ENCODE measurements at regions not wholly inside any gene's neighbourhood (a gene's known extent, or its start where the extent isn't known, plus 50 kb on each side); places are given as distances from the start of the nearest gene placed in this dataset.

DNA sequence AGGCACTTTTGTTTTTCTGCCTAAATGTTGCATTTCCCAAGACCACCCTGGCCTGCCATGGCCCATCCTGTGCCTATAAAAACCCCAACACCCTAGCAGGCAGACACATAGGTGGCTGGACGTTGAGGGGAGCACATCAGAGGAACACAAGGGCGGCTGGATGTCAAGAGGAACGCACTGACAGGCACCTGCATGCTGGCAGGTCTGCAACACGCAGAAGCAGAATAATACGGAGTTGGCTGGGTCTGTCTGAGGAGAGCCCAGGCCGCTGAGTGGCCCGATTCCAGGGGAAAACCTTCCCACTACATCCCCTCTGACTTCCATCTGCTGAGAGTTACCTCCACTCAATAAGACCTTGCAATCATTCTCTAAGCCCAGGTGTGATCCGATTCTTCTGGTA, 765.6 kb downstream of the PLOD2 start:
- H3K36me3 Mint-ChIP-seq = no peaks in the 10 kb centered on the region
- no peaks in the 10 kb centered on the region for H3K27me3 Mint-ChIP-seq
- TF ChIP-seq, protein P1, sequence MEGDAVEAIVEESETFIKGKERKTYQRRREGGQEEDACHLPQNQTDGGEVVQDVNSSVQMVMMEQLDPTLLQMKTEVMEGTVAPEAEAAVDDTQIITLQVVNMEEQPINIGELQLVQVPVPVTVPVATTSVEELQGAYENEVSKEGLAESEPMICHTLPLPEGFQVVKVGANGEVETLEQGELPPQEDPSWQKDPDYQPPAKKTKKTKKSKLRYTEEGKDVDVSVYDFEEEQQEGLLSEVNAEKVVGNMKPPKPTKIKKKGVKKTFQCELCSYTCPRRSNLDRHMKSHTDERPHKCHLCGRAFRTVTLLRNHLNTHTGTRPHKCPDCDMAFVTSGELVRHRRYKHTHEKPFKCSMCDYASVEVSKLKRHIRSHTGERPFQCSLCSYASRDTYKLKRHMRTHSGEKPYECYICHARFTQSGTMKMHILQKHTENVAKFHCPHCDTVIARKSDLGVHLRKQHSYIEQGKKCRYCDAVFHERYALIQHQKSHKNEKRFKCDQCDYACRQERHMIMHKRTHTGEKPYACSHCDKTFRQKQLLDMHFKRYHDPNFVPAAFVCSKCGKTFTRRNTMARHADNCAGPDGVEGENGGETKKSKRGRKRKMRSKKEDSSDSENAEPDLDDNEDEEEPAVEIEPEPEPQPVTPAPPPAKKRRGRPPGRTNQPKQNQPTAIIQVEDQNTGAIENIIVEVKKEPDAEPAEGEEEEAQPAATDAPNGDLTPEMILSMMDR (conservative IDR thresholded peaks at IDR 0.05) = no peak
- no peak overlapping the region for H3K27ac Mint-ChIP-seq
- no peak for DNase-seq (ENCODE audit: extremely low spot score, unreplicated experiment)
- no peaks in the 10 kb centered on the region for H3K9me3 Mint-ChIP-seq
- no peaks in the 10 kb centered on the region for H3K4me1 Mint-ChIP-seq (ENCODE audit: unreplicated experiment)
- H3K4me3 Mint-ChIP-seq = no peak overlapping the region

DNA sequence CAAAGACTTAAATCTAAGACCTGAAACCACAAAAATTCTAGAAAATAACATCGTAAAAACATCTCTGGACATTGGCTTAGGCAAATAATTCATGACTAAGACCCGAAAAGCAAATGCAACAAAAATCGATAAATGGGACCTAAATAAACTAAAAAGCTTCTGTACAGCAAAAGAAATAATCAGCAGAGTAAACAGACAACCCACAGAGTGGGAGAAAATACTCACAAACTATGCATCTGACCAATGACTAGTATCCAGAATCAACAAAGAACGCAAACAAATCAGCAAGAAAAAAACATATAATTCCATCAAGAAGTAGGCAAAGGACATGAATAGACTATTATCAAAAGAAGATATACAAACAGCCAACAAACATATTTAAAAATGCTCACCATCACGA, 749.4 kb downstream of the PLOD2 start:
- Mint-ChIP-seq H3K4me3 (no peak overlapping the region), H3K27ac (no peak overlapping the region), H3K27me3 (no peaks in the 10 kb centered on the region), H3K4me1 (ENCODE audit: unreplicated experiment) (no peaks in the 10 kb centered on the region), H3K9me3 (no peaks in the 10 kb centered on the region), H3K36me3 (no peaks in the 10 kb centered on the region)
- DNase-seq (ENCODE audit: extremely low spot score, unreplicated experiment) = no peak
- TF ChIP-seq, protein P1 (conservative IDR thresholded peaks at IDR 0.05) = no peak

DNA sequence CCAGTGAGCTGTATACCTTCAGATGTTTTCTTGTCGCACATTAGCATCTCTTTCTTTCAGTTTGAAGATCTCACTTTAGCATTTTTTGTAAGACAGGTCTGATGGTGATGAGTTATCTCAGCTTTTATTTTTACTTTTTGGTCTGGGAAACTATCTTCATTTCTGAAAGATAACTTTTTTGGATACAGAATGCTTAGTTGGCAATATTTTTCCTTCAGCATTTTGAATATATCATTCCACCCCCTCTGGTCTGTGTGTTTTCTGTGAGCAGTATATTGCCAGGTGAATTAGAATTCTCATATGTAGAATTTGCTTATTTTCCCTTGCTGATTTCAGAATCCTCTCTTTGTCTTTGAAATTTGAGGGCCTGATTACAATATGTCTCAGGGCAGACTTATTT, 743.3 kb downstream of the PLOD2 start:
- no peaks in the 10 kb centered on the region for H3K36me3 Mint-ChIP-seq
- DNase-seq (ENCODE audit: extremely low spot score, unreplicated experiment) = no peak
- no peaks in the 10 kb centered on the region for H3K27me3 Mint-ChIP-seq
- TF ChIP-seq, protein P1 (conservative IDR thresholded peaks at IDR 0.05) = no peak
- H3K4me3 Mint-ChIP-seq = no peak overlapping the region
- H3K9me3 Mint-ChIP-seq = no peaks in the 10 kb centered on the region
- H3K4me1 Mint-ChIP-seq (ENCODE audit: unreplicated experiment) = no peaks in the 10 kb centered on the region
- H3K27ac Mint-ChIP-seq = no peak overlapping the region

DNA sequence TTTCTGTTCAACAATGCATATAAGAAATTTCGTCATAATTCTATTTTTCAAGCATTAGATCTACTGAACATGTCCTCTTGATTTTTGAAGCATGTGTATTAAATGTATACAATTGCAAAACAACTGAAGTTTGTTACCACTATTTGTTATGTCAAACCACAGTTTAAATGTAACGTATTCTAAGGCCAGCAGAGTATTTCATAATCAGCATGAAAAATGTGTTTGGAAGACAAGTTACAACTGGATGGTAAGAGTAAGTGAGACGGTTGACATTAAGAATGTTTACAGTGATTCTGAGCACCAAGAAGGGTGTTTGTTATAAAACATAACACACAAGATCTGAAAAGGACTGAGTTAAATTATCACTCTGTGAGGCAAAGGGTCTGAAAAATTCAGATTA, 738.4 kb downstream of the PLOD2 start:
- no peak for DNase-seq (ENCODE audit: extremely low spot score, unreplicated experiment)
- no peaks in the 10 kb centered on the region for H3K27me3 Mint-ChIP-seq
- H3K27ac Mint-ChIP-seq = no peak overlapping the region
- no peaks in the 10 kb centered on the region for H3K4me1 Mint-ChIP-seq (ENCODE audit: unreplicated experiment)
- TF ChIP-seq, protein P1 (conservative IDR thresholded peaks at IDR 0.05) = no peak
- no peaks in the 10 kb centered on the region for H3K9me3 Mint-ChIP-seq
- no peaks in the 10 kb centered on the region for H3K36me3 Mint-ChIP-seq
- H3K4me3 Mint-ChIP-seq = no peak overlapping the region

DNA sequence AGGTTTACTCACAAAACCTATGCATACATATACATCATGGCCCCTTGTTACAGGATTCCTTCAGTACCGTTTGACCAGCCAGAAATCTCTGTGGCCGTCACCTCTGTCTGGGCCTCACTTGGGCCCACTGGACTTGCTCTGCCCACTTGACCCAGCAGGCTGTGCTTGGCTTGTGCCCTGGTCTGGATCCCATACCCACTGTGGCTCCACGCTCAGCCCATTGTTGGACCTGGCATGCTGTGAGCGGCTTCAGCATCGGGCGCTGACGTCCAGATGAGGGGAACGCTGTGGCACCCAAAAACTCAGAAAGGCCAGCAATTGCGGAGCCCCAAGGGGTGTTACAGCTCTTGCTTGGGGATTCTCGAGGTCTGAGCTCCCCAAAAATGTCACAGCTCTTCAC, 733.6 kb downstream of the PLOD2 start:
- Mint-ChIP-seq H3K27ac (no peak overlapping the region), H3K4me3 (no peak overlapping the region), H3K4me1 (ENCODE audit: unreplicated experiment) (no peaks in the 10 kb centered on the region), H3K27me3 (no peaks in the 10 kb centered on the region), H3K36me3 (no peaks in the 10 kb centered on the region), H3K9me3 (no peaks in the 10 kb centered on the region)
- DNase-seq (ENCODE audit: extremely low spot score, unreplicated experiment) = no peak
- TF ChIP-seq, protein P1 (conservative IDR thresholded peaks at IDR 0.05) = no peak

DNA sequence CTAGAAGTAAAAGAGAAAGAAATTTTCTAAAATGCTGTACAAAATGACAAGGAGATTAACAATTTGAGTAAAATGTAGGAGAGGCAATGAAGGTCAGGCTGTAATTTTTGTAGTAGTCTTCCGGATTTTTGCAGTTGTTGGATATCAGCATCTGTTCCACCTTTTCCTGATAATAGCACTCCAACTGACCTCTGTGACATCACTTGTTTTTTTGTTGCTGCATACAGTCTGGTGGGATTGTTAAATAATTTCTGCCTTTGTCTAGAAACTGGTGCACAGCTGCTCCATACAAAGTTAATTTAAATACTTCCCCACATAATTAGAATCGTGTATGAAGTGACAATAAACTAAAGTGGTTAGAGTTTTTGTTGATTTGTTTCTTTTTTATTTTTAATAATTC, 731.4 kb downstream of the PLOD2 start:
- Mint-ChIP-seq H3K27me3 (no peaks in the 10 kb centered on the region), H3K4me3 (no peak overlapping the region), H3K36me3 (no peaks in the 10 kb centered on the region), H3K4me1 (ENCODE audit: unreplicated experiment) (no peaks in the 10 kb centered on the region), H3K9me3 (no peaks in the 10 kb centered on the region), H3K27ac (no peak overlapping the region)
- TF ChIP-seq, protein P1 (conservative IDR thresholded peaks at IDR 0.05) = no peak
- no peak for DNase-seq (ENCODE audit: extremely low spot score, unreplicated experiment)
